DND-41 (cell line): ENCODE measurements at regions not wholly inside any gene's neighbourhood (a gene's known extent, or its start where the extent isn't known, plus 50 kb on each side); places are given as distances from the start of the nearest gene placed in this dataset.

ENCODE experiments used
- ATAC-seq: fragments of 200-7000 bp; cut with Tn5 transposase; 3 replicates; pipeline ENCODE4 v1.9.1; 2021; ENCODE audit warnings: low read depth; ENCODE audit not compliant: insufficient read depth
- DNase-seq: peaks from one replicate; pipeline ENCODE4 v3.0.0-alpha.2; 2020
- H2AFZ ChIP-seq: 2 replicates; pipeline ENCODE4 v1.6.0; 2012; ENCODE audit warnings: low read depth, low read length
- H3K27ac ChIP-seq: 2 replicates; pipeline ENCODE4 v1.5.1; 2012; ENCODE audit warnings: low read length, inconsistent platforms
- H3K27me3 ChIP-seq: fragments of 200-600 bp; sonication (generic); 2 replicates; pipeline ENCODE4 v1.6.0; 2012; ENCODE audit warnings: low read length, mild to moderate bottlenecking, inconsistent platforms; ENCODE audit not compliant: insufficient read depth, poor library complexity
- H3K36me3 ChIP-seq: 2 replicates; pipeline ENCODE4 v1.5.1; 2012; ENCODE audit warnings: low read length, inconsistent platforms; ENCODE audit not compliant: insufficient read depth
- H3K4me1 ChIP-seq: 2 replicates; pipeline ENCODE4 v1.5.1; 2012; ENCODE audit warnings: mild to moderate bottlenecking, low read length; ENCODE audit not compliant: insufficient read depth
- H3K4me2 ChIP-seq: 2 replicates; pipeline ENCODE4 v1.6.0; 2012; ENCODE audit warnings: mild to moderate bottlenecking, moderate library complexity, low read length, inconsistent platforms; ENCODE audit not compliant: insufficient read depth
- H3K4me3 ChIP-seq, 2 experiments: fragments of 200-600 bp in 1 of 2; shearing (Covaris generic) in 1 of 2; 2 replicates each; pipeline ENCODE4 v1.5.1; 2012 to 2016; ENCODE audit warnings: inconsistent platforms in 2 of 2, low read length in 2 of 2, mild to moderate bottlenecking in 2 of 2, low read depth in 1 of 2, moderate library complexity in 1 of 2
- H3K79me2 ChIP-seq: 2 replicates; pipeline ENCODE4 v1.6.0; 2012; ENCODE audit warnings: low read length, inconsistent platforms; ENCODE audit not compliant: insufficient read depth
- H3K9ac ChIP-seq: 2 replicates; pipeline ENCODE4 v1.6.0; 2012; ENCODE audit warnings: low read depth, mild to moderate bottlenecking, inconsistent platforms, low read length, moderate library complexity
- H3K9me3 ChIP-seq: 2 replicates; pipeline ENCODE4 v1.5.1; 2012; ENCODE audit warnings: low read length, moderate library complexity, mild to moderate bottlenecking, inconsistent platforms; ENCODE audit not compliant: insufficient read depth, severe bottlenecking
- H4K20me1 ChIP-seq: 2 replicates; pipeline ENCODE4 v1.6.0; 2012; ENCODE audit warnings: low read length; ENCODE audit not compliant: insufficient read depth
- EZH2 ChIP-seq: IDR thresholded peaks from 3 replicates; pipeline ENCODE4 v1.6.1; 2012; ENCODE audit warnings: borderline replicate concordance, low read depth, mild to moderate bottlenecking, moderate library complexity, low read length, inconsistent platforms; ENCODE audit not compliant: severe bottlenecking
- TF ChIP-seq, protein P1 (sequence below): IDR thresholded peaks from 2 replicates; pipeline ENCODE4 v1.5.1; 2012; ENCODE audit warnings: borderline replicate concordance, low read length, moderate library complexity, mild to moderate bottlenecking; ENCODE audit not compliant: poor library complexity, severe bottlenecking; ENCODE audit errors: extremely low read depth

DNA sequence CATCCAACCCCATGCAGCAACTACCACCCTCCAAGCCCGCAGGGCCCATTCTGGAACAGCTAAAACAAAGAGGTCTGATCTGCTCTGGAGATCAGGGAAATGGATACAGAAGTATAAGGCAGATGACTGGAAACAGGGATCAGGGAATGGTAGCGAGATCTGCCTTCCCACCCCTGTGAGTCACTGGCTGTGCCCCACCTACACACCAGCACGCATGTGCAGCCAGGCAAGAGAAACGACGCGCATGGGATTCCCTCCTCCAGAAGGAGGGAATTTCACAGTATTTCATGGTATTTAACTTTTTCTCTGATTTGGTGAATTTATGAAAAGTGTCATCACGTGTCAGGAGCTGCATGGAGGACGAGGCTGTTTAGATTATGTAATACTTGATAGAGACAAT lies 116.7 kb downstream of the ARRDC4 start:
- H3K4me3 ChIP-seq: no peak overlapping the region
- 0 out of 3 replicates have a peak, but pooled peaks have one; percentile 22 for ATAC-seq

GRCh38 chr15:98080791-98081190 lies 120.3 kb downstream of the ARRDC4 start:
- Histone ChIP-seq H4K20me1 (no peaks in the 10 kb centered on the region), H3K9ac (no peak overlapping the region), H2AFZ (no peak overlapping the region), H3K79me2 (no peaks in the 10 kb centered on the region), H3K27ac (no peak overlapping the region; the same call in 1 of the 2 replicates), H3K4me2 (no peak overlapping the region), H3K4me3 (no peak overlapping the region), H3K4me1 (peaks cover 35% of the 10 kb centered on the region), H3K27me3 (no peaks in the 10 kb centered on the region), H3K36me3 (no peaks in the 10 kb centered on the region), H3K9me3 (no peaks in the 10 kb centered on the region)
- ATAC-seq (no peak), DNase-seq (no peak)
- TF ChIP-seq EZH2: no peak
- TF ChIP-seq, protein P1, sequence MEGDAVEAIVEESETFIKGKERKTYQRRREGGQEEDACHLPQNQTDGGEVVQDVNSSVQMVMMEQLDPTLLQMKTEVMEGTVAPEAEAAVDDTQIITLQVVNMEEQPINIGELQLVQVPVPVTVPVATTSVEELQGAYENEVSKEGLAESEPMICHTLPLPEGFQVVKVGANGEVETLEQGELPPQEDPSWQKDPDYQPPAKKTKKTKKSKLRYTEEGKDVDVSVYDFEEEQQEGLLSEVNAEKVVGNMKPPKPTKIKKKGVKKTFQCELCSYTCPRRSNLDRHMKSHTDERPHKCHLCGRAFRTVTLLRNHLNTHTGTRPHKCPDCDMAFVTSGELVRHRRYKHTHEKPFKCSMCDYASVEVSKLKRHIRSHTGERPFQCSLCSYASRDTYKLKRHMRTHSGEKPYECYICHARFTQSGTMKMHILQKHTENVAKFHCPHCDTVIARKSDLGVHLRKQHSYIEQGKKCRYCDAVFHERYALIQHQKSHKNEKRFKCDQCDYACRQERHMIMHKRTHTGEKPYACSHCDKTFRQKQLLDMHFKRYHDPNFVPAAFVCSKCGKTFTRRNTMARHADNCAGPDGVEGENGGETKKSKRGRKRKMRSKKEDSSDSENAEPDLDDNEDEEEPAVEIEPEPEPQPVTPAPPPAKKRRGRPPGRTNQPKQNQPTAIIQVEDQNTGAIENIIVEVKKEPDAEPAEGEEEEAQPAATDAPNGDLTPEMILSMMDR: no peak

More for the DNA sequence above, 116.7 kb downstream of the ARRDC4 start:
- Histone ChIP-seq H3K79me2 (no peaks in the 10 kb centered on the region), H3K27me3 (no peaks in the 10 kb centered on the region), H4K20me1 (no peaks in the 10 kb centered on the region), H3K36me3 (no peaks in the 10 kb centered on the region), H2AFZ (peak overlapping the region; percentile 68), H3K9me3 (no peaks in the 10 kb centered on the region), H3K4me1 (peaks cover 46% of the 10 kb centered on the region), H3K4me2 (no peak overlapping the region), H3K27ac (peak overlapping the region; percentile 79), H3K9ac (peak overlapping the region; percentile 33; the same call in 1 of the 2 replicates)
- TF ChIP-seq, protein P1: no peak
- no peak for TF ChIP-seq EZH2
- no peak for DNase-seq

DNA sequence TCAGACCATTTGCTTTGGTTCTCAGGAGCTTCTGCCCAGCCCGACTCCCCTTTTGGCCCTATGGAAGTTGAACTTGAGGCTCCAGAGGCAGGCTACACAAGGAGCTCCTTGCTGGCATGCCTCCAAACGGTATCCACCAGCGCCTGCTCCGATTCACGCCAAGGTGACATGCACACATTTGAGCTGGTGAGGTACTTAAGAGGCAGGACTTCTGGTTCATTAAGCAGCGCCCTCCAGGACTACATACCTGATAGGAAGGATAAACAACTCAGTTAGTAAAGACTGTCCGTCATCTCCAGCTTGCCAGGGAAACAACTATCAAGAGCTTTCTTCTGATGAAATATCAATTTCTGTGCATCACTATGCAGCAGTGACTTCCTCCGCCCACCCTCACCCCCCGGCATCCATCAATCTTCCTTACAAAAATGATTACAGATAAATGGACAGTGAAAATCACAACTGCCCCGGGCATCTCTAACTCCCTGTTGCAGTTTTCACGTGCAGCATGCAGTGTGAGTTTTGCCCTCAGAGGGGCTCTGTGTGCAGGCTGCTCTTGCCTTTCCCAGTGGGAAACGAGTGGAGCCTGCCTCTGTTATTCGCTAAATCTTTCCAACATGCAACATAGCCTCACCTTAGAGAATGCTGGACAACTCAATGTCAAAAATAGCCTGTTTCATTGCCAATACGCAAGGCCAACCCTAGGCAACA lies 122.9 kb downstream of the ARRDC4 start:
- Histone ChIP-seq H2AFZ (no peak overlapping the region), H3K4me3 (no peak overlapping the region), H3K9ac (no peak overlapping the region), H4K20me1 (no peaks in the 10 kb centered on the region), H3K36me3 (no peaks in the 10 kb centered on the region), H3K79me2 (no peaks in the 10 kb centered on the region), H3K27ac (peak overlapping the region; percentile 25; the same call in 1 of the 2 replicates), H3K4me1 (peaks cover 13% of the 10 kb centered on the region), H3K4me2 (no peak overlapping the region), H3K9me3 (peaks cover 6% of the 10 kb centered on the region), H3K27me3 (no peaks in the 10 kb centered on the region)
- ATAC-seq (no peak), DNase-seq (no peak)
- no peak for TF ChIP-seq EZH2
- TF ChIP-seq, protein P1: peak; percentile 13
